GM18519 (cell line): ENCODE measurements at regions not wholly inside any gene's neighbourhood (a gene's known extent, or its start where the extent isn't known, plus 50 kb on each side); places are given as distances from the start of the nearest gene placed in this dataset.

Experiments used
- ATAC-seq: cut with Tn5 transposase; IDR thresholded peaks from one replicate; pipeline ENCODE4 v1.9.1; 2021; ENCODE audit warnings: mild to moderate bottlenecking, moderate library complexity; ENCODE audit not compliant: unreplicated experiment, low FRiP score

DNA sequence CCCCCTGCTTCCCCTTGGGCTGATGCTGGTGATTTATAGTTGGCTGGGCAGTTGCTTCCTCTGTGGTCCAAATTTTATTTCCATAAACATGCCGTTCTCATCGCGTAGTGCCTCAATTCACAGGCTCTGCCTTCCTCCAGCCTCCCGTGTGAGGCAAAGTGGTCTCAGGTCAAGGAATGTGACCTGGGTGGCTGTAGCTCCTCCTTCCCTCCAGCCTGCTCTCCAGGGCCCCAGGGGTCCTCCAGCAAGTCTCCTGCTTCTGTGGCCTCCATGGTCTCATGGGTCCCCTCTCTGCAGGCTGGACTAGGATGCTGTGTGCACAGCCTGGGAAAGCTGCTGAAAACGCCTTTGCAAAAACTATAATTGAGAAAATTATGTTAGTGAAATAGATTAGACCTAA lies 694.1 kb downstream of the BRD1 start:
- ATAC-seq, result no peak

DNA sequence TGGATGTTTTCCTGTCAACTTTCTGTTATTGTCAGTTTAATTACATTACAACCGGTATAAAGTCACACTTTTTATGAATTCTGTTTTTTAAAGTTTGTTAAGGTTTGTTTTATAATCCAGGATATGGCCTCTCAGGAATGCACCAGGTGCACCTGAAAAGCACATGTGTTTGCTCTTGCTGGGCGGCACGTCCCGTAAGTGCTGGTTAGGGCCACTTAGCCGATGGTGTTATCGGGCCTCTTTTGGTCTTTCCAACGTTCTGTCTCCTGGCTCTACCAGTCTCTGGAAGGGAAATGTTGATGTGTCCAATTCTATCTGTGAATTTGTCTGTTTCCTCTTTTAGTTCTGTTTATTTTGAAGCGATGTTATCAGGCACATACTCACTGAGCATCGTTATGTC lies 695.7 kb downstream of the BRD1 start:
- no peak for ATAC-seq

DNA sequence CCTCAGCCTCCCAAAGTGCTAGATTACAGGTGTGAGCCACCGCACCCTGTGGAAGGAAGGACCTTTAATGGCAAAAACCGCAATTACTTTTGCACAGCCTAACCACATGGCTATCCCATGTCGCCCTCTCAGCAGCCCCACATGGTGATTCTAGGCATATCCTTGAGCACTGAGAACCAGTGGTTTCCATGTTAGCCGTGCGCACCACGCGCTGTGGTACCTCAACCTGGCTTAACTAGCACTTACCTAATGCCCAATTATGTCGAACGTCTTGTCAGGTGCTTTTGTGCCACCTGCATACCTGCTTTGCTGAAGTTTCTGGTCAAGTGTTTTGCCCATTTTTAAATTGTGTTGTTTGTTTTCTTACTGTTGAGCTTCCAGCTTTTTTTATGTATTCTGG lies 697.9 kb downstream of the BRD1 start:
- no peak for ATAC-seq

DNA sequence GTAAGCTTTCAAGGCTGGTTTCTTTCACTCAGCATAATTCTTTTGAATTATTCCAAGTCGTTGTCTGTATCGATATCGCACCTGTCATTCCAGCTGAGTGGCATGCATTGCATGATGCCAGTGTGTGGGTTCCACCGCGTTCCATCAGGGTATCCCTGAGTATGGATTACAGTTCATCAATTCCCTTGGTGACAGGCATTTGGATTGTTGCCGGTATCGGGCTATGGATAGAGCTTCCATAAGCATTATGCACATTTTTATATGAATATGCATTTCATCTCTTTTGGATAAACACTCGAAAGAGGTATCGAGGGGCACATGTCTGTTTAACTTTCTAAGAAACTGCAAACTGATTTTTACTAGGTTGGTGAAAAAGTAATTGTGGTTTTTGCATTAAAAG lies 698.8 kb downstream of the BRD1 start:
- no peak for ATAC-seq

DNA sequence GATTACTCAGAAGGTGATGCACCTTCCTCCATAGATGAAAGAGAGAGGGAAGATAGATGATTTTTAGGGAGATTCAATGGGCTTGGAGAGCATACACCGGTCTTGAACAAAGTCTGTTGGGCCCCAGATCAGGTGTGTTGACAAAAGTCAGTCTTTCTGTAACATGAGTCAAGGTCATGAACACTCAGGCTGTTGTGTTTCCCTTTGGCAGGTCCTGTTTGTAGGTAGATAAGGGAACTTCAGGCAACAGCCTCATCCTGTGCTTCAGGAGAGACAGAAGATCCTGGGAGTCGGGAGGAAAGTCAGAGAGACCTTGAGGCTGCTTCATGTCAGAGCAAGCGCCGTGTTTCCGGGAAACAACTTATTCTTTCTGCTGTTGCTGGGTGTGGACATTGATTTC lies 703.1 kb downstream of the BRD1 start:
- no peak for ATAC-seq

DNA sequence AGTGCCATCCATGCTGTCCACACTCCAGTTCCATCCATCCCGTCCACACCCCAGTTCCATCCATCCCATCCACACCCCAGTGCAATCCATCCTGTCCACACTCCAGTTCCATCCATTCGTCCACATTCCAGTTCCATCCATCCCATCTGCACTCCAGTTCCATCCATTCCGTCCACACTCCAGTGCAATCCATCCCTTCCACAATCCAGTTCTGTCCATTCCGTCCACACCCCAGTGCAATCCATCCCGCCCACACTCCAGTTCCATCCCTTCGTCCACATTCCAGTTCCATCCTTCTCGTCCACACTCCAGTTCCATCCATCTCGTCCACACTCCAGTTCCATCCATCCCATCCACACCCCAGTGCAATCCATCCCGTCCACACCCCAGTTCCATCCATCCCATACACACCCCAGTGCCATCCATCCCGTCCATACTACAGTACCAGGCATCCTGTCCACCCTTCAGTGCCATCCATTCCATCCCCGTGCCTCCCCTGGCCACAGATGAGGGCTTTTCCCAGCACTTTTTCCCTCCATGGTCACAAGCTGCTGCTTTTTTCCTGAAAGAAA lies 704.0 kb downstream of the BRD1 start:
- no peak for ATAC-seq

DNA sequence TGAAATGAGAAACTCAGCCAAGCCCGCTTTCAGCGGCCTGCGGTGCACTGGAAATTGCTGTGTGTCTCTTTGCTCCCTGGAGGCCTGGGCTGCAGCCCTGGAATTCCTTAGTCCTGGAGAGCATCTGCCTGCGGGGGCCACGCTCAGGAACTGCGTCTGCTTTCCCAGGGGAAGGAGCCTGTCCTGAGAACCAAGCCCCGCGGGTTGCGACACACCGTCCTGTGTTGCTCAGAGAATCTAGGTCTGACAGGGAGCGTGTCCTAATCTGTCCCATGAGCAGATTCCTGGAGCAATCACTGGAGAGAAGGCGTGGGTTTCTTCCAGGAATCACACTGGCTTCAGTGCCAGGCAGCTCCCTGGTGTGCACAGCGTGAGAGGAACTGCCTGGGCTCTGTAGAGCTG lies 708.1 kb downstream of the BRD1 start:
- no peak for ATAC-seq

DNA sequence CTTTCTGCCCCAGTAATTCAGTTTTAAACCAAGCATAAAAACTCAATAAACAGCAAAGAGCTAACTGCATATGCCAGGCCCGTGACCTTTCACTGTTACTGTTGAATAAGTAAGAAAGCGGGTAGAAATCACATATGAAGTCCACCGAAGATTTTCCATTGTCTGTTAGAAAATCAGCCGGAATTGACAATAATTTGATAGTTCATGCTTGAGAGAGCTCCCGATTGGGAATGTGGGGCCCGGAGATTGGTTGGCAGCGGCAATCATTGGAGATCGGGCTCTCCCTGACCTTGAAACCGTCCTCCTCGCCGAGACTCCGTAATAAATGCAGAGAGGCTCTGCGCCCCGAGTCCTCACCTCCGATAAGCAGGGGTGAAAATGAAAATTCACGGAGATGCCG lies 709.6 kb downstream of the BRD1 start:
- ATAC-seq, result no peak

DNA sequence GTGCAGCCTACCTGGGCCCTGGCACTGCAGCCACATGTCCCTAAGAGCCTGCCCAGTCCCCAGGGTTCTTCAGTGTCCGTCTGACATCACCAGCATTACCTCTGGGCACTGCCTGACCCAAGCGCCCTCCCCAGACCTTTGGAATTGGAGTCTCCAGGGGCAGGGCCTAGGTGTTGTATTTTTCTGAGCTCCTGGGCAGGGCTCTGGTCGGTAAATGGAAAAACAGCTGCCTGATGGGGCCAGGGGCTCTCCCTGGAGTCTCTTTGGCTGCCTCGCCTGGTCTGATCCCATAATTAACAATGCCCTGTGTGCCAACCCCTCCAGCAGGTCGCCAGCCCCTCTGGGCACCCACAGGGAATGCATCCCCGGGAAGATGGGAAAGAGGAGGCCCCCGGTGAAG lies 710.2 kb downstream of the BRD1 start:
- no peak for ATAC-seq

DNA sequence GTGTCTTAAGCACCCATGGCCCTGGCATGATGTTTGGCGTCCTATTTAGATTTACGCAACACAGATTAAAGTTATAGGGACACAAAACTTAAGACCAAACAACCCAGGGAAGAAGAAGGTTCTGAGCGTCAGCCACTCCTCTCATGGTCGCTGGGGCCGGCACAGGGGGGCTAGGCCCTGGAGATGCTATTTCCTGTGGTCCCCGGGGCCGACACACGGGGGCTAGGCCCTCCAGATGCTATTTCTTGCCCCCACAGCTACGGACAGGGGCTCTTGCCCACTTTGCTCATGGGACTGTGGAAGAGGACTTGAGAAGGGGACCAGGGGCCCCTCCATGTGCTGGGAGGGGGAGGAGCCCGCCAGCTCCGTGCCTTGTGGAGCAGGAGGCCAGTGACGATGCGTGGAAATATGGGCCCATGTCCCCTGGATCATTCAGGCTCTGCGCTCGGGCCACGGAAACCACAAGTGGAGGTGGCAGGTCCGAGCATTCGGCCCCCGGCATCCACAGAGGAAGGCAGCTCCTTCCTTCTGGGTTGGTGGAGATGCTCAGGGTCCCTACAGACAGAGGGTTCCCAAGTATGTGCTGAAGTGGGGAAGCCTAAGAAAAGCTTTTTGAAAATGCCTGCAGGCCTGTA lies 711.1 kb downstream of the BRD1 start:
- ATAC-seq, result no peak

DNA sequence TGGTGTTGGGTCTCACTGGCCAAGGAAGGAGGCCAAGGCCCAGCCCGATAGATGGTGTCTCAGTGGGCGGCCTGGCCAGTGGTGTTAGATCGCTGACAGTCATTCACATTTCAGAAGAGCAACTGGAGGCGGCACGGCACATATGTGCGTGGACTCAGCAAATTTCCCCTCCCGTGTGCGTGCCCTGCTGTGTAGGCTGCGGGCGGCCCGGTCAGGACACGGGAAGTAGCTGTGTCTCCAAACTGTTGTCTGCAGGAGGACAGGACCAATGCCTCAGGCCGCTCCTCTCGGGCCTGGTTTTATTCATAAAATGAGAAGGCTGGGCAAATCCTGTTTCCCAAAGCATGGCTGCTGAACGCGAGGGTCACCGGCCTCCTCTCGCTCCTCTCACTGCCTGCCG lies 711.7 kb downstream of the BRD1 start:
- no peak for ATAC-seq

DNA sequence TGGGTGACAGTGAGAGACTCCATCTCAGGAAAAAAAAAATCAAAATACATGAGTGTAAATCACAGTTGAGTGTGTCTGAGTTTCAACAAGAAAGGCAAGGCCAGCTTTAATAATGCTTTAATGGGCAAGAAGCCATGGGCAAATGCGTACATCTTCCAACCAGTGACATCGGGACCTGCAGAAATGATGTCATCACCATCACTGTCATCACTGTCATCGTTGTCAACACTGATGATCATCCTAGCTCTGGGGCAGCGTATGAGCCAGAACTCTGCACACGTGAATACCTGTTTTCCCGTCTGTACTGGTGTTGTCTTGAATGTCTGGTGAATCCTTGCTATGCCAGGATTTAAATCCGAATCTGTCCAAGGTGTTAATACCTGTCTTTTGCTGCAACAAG lies 712.5 kb downstream of the BRD1 start:
- no peak for ATAC-seq

DNA sequence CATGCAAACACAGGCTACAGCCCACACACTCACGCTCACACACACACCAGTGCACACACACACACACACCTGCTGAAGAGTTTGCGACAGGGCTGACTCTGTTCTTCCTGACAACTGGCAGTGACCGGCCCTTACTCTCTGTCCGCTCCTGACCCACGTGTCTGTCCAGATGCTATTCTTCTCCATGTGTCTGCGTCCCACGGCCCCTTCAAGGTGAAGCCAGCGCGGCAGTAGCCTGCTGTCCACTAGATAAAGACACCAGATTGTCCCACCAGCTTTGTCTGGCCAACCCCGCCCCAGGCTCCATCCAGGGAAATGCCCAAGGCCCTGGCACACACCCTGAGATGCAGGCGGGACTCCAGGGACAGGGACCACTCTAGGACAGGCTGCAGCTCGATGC lies 713.9 kb downstream of the BRD1 start:
- no peak for ATAC-seq

DNA sequence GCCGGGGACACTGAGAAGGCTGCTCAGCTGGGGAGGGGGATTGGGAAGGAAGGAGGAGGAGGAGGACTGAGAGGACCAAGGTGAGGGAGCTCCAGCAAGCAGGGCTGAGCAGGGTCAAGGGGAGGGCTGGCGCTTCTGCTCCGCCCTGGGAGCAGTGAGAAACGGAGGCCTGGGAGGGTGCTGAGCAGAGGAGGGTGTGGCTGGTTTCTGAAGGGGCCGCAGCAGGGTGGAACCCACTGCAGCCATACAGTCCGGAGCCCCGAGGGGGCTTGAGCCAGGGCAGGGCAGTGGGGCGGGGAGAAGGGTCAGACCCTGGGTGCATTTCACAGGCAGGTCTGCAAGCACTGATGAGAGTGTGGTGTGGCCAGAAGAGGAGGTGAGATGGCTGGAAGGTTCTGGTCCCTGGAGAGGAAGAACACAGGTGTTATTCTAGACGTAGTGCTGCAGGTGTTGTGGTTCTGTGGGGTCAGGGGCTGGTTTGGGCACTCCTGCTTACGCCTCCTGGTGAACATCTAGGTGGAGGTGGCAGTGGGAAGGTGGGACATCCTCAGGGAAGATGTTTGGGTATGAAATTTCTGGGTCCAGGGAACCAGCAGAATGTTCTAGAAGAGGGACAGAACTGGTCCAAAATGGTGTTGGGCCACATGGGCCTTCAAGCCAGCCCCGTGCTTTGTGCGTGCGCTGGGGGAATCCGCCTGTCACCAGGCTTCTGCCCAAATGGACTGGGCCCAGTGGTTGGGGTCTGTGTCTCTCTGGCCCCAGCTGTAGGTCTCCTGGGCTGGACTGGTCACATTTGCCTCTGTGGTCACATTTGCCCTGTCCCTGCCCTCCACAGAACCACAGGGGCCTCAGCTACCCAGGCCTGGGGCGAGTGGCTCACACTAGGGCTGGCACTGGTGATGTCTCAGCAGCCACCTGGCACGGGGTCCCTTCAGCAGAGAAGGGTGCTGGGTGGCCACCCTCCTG lies 714.7 kb downstream of the BRD1 start:
- ATAC-seq, result no peak

DNA sequence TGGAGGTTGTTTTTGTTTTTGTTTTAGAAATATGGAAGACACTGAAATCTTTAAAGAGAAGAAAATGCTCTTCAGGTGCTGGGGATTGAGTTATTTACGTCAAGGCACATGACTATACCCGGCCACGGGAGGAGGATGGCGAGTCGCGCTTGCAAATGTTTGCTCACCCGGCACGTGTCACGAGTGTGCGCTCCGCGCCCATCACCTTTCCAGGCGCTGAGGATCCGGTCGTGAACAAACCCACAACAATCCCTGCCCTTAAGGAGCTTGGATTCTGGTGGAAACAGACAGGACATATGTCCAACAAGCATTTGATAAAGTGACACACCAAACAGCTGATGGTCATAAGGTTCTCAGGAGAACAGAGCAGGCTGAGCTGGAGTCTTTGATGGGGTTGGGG lies 715.5 kb downstream of the BRD1 start:
- no peak for ATAC-seq

DNA sequence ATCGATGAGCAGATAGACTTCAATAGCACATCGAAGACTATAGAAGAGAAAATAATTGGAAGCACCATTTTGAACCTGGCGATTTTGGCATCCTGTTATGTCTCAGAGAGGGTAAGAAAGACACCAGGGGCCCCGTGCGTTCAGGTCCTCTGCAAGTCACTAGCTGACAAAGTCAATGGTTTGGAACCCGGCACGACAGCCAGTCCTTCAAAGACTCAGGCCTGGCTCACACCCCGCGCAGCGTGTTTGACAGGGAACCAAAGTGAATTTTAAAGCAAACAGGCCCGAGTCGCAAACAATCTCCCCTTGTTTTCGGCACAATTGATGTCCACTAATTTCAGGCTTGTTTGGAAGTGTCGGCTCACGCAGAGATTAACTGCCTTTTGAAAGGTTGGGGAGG lies 716.6 kb downstream of the BRD1 start:
- no peak for ATAC-seq

DNA sequence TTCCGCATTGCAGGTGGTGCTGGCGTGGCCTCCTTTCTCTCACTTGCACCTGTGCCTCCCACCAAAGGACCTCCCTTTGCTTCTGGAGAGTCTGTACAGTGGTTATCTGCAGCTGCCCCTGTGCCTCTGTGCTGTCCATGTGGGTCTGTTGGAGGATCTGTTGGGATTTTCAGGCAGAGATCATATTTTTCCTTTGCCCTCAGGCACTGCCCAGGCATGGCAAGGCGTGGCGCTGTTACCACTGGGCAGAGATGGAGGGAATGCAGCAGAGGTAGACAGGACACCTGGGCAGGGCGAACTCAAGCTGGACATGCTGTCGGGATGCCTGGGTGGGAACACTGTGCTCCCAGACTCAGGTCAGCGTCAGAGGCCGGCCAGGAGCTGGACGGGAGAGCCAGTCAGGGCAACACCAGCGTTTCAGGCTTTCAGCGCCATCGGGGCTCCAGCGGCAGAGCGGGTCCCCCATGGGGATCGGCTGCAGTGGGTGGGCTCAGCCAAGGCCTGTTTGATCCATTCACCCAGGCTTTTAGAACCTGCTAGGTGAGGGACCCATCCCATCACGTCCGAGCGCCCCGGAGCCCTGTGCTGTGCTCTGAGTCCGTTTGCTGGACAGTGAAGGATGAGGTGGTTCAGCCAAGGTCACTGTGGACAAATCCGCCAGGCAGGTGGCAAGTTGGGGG lies 718.9 kb downstream of the BRD1 start:
- no peak for ATAC-seq

DNA sequence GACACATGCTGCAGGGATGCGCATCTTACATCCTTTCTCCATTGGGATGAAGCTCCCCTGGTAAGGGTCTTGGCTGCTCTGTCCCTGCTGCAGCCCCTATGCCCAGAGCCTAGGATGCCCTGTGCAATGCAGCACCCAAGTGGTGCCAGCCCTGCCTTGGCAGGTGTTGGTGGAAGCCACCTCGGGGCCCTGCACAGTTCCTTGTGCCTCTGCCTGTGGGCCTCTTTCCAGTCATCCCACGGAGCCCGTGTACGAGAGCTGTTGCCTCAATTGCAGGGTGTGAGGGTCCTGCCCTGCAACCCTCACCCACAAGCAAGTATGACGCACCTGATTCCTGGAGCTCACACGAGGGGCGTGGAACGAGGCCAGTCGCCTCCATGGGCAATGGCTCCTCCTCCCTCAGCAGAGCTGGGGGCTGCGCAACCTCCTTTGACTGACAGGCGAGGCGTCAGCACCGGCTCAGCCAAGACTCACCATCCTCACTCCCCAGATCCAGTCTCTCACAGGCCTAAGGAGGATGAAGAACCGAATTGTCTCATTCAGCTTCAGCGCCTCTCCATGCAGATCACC lies 719.6 kb downstream of the BRD1 start:
- no peak for ATAC-seq

DNA sequence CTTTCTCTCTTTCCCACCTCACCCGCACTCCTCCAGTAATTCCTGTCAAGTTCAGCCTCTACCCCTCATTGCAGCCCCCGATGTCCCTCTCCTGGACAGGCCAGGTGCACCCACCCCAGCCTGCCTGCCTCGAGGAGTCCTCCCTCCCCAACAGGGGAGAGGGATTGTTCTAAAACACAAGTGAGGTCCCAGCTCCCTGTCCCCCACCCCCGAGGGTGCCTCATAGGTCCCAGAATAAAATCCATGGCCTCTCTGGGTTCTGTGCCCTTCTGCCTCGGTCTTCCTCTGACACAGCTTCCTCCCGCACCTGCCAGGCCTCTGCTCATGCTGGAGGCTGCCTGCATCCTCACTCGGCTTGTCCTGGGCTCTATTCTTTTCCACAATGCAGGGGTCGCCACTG lies 720.1 kb downstream of the BRD1 start:
- no peak for ATAC-seq

DNA sequence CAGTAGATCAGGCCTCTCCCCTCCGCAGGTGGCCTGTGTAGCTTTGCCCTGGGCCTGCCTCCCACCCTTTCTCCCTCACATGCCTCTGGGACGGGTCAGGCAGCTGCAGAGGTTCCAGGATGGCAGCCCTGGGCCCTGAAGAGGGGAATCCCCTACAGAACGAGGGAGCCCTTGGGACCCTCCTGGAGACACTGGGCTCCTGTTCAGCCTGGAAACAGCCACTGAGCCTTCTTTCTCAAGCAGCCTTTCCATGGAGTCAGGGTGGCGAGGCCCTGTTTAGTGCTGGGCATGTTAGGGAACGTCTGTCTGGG lies 720.9 kb downstream of the BRD1 start:
- no peak for ATAC-seq
